ENCODE measurements at regions not wholly inside any gene's neighbourhood (a gene's known extent, or its start where the extent isn't known, plus 50 kb on each side); places are given as distances from the start of the nearest gene placed in this dataset.
"Not testable (repeated sequence)": the region's sequence is repeated elsewhere in the genome, so short reads cannot be mapped to it uniquely, and the experiment has no call there.

DNA sequence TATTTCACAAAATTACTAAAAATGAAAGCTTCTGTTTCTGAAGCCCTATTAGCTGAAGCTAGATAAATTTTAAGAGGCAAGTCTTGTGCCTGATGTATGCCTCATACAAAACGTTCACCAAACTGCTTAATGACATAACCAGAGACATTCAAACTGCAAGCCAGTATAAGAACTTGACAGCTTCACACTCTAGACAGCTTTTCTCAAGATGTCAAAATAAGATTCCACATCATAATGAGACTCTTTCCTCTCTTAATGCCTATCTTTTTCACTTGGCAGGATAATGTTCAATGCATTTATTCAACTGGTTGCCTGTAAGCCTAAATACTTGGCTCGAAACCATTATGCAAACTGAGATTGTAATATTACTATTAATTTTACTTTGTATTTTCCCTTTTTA, 424.0 kb downstream of the LTN1 start:
- Histone ChIP-seq H3K4me1 (ENCODE audit: control insufficient read depth, extremely low read depth, insufficient read depth, low read length) (no peaks in the 10 kb centered on the region), H3K4me3 (ENCODE audit: control insufficient read depth in 2 of 3, extremely low read depth in 1 of 3, insufficient read depth in 2 of 3, low read depth in 1 of 3, low read length in 3 of 3) (no peak overlapping the region), H3K27ac (ENCODE audit: control insufficient read depth, insufficient read depth, low read length) (no peak overlapping the region), H3K79me2 (ENCODE audit: control insufficient read depth, insufficient read depth, low read length) (no peaks in the 10 kb centered on the region), H3K9ac (ENCODE audit: control insufficient read depth, extremely low read depth, insufficient read depth, low read length) (no peak overlapping the region), H4K20me1 (ENCODE audit: control insufficient read depth, extremely low read depth, insufficient read depth, low read length) (no peaks in the 10 kb centered on the region), H3K9me1 (ENCODE audit: control insufficient read depth, extremely low read depth, insufficient read depth, low read length) (no peaks in the 10 kb centered on the region), H3K27me3 (ENCODE audit: control insufficient read depth, extremely low read depth, insufficient read depth, low read length) (no peaks in the 10 kb centered on the region), H3K9me3 (ENCODE audit: control insufficient read depth, low read depth, low read length) (peaks cover 3% of the 10 kb centered on the region), H3K4me2 (ENCODE audit: control insufficient read depth, extremely low read depth, insufficient read depth, low read depth, low read length) (no peak overlapping the region), H2AFZ (ENCODE audit: control insufficient read depth, low read length) (no peak overlapping the region), H3K36me3 (ENCODE audit: control insufficient read depth in 2 of 2, extremely low read depth in 1 of 2, insufficient read depth in 2 of 2, low read length in 2 of 2) (no peaks in the 10 kb centered on the region)
- FAIRE-seq (no peak), DNase-seq (ENCODE audit: low read depth, low spot score) (no peak)
- dilution Hi-C loops (cut with MboI; ENCODE audit: extremely low pct_ligation_motif_present, low sequenced_read_pairs) = no loop called here
- TF ChIP-seq, protein P1, sequence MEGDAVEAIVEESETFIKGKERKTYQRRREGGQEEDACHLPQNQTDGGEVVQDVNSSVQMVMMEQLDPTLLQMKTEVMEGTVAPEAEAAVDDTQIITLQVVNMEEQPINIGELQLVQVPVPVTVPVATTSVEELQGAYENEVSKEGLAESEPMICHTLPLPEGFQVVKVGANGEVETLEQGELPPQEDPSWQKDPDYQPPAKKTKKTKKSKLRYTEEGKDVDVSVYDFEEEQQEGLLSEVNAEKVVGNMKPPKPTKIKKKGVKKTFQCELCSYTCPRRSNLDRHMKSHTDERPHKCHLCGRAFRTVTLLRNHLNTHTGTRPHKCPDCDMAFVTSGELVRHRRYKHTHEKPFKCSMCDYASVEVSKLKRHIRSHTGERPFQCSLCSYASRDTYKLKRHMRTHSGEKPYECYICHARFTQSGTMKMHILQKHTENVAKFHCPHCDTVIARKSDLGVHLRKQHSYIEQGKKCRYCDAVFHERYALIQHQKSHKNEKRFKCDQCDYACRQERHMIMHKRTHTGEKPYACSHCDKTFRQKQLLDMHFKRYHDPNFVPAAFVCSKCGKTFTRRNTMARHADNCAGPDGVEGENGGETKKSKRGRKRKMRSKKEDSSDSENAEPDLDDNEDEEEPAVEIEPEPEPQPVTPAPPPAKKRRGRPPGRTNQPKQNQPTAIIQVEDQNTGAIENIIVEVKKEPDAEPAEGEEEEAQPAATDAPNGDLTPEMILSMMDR (optimal IDR thresholded peaks at IDR 0.05 in 1 of 3, IDR thresholded peaks at IDR 0.05 in 1 of 3, conservative IDR thresholded peaks at IDR 0.05 in 1 of 3; ENCODE audit: extremely low read depth in 1 of 3, insufficient read depth in 2 of 3, low read length in 3 of 3) = no peak
- TF ChIP-seq EZH2 (IDR thresholded peaks at IDR 0.05; ENCODE audit: low read length) = no peak

DNA sequence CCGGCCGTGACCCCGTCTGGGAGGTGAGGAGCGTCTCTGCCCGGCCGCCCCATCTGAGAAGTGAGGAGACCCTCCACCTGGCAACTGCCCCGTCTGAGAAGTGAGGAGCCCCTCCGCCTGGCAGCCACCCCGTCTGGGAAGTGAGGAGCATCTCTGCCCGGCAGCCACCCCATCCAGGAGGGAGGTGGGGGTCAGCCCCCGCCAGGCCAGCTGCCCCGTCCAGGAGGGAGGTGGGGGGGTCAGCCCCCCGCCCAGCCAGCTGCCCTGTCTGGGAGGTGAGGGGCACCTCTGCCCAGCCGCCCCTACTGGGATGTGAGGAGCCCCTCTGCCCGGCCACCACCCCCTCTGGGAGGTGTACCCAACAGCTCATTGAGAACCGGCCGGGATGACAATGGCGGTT, 428.7 kb downstream of the LTN1 start:
- H3K4me2 ChIP-seq (ENCODE audit: control insufficient read depth, extremely low read depth, insufficient read depth, low read depth, low read length); H3K9me1 ChIP-seq (ENCODE audit: control insufficient read depth, extremely low read depth, insufficient read depth, low read length); H3K4me3 ChIP-seq (ENCODE audit: control insufficient read depth in 2 of 3, extremely low read depth in 1 of 3, insufficient read depth in 2 of 3, low read depth in 1 of 3, low read length in 3 of 3); H4K20me1 ChIP-seq (ENCODE audit: control insufficient read depth, extremely low read depth, insufficient read depth, low read length); H3K27ac ChIP-seq (ENCODE audit: control insufficient read depth, insufficient read depth, low read length); H3K4me1 ChIP-seq (ENCODE audit: control insufficient read depth, extremely low read depth, insufficient read depth, low read length); H3K9ac ChIP-seq (ENCODE audit: control insufficient read depth, extremely low read depth, insufficient read depth, low read length); H3K27me3 ChIP-seq (ENCODE audit: control insufficient read depth, extremely low read depth, insufficient read depth, low read length); dilution Hi-C loops (cut with MboI; ENCODE audit: extremely low pct_ligation_motif_present, low sequenced_read_pairs); H2AFZ ChIP-seq (ENCODE audit: control insufficient read depth, low read length); H3K79me2 ChIP-seq (ENCODE audit: control insufficient read depth, insufficient read depth, low read length); H3K9me3 ChIP-seq (ENCODE audit: control insufficient read depth, low read depth, low read length); H3K36me3 ChIP-seq (ENCODE audit: control insufficient read depth in 2 of 2, extremely low read depth in 1 of 2, insufficient read depth in 2 of 2, low read length in 2 of 2); DNase-seq (ENCODE audit: low read depth, low spot score); FAIRE-seq: not testable (repeated sequence)

DNA sequence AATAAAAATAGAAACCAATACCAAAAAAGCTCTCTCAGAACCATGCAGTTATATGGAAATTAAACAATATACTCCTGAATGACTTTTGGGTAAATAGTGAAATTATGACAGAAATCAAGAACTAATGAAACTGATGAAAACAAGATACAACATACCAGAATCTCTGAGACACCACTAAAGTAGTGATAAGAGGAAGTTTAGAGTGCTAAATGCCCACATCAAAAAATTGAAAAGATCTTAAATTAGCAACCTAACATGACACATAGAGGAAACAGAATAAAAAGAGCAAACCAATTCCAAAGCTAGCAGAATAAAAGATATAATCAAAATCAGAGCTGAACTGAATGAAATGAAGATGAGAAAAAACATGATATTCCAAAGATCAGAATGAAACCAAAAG, 430.9 kb downstream of the LTN1 start:
- no peak for TF ChIP-seq EZH2 (IDR thresholded peaks at IDR 0.05; ENCODE audit: low read length)
- no peak for DNase-seq (ENCODE audit: low read depth, low spot score)
- H3K9ac ChIP-seq (ENCODE audit: control insufficient read depth, extremely low read depth, insufficient read depth, low read length) = no peak overlapping the region
- H4K20me1 ChIP-seq (ENCODE audit: control insufficient read depth, extremely low read depth, insufficient read depth, low read length) = no peaks in the 10 kb centered on the region
- dilution Hi-C loops (cut with MboI; ENCODE audit: extremely low pct_ligation_motif_present, low sequenced_read_pairs) = no loop called here
- H3K9me1 ChIP-seq (ENCODE audit: control insufficient read depth, extremely low read depth, insufficient read depth, low read length) = no peaks in the 10 kb centered on the region
- no peak overlapping the region for H3K4me3 ChIP-seq (ENCODE audit: control insufficient read depth in 2 of 3, extremely low read depth in 1 of 3, insufficient read depth in 2 of 3, low read depth in 1 of 3, low read length in 3 of 3)
- H3K36me3 ChIP-seq (ENCODE audit: control insufficient read depth in 2 of 2, extremely low read depth in 1 of 2, insufficient read depth in 2 of 2, low read length in 2 of 2) = no peaks in the 10 kb centered on the region
- no peak overlapping the region for H3K4me2 ChIP-seq (ENCODE audit: control insufficient read depth, extremely low read depth, insufficient read depth, low read depth, low read length)
- H3K4me1 ChIP-seq (ENCODE audit: control insufficient read depth, extremely low read depth, insufficient read depth, low read length) = no peaks in the 10 kb centered on the region
- peaks cover 3% of the 10 kb centered on the region for H3K9me3 ChIP-seq (ENCODE audit: control insufficient read depth, low read depth, low read length)
- no peak for FAIRE-seq
- H2AFZ ChIP-seq (ENCODE audit: control insufficient read depth, low read length) = no peak overlapping the region
- no peaks in the 10 kb centered on the region for H3K27me3 ChIP-seq (ENCODE audit: control insufficient read depth, extremely low read depth, insufficient read depth, low read length)
- no peaks in the 10 kb centered on the region for H3K79me2 ChIP-seq (ENCODE audit: control insufficient read depth, insufficient read depth, low read length)
- H3K27ac ChIP-seq (ENCODE audit: control insufficient read depth, insufficient read depth, low read length) = no peak overlapping the region
